Activated T-cell treated with anti-CD3 and anti-CD28 coated beads, Interleukin-2, amount 50 U/mL, for 1 hour (primary cell): ENCODE measurements at regions not wholly inside any gene's neighbourhood (a gene's known extent, or its start where the extent isn't known, plus 50 kb on each side); places are given as distances from the start of the nearest gene placed in this dataset.

Experiments used
- DNase-seq: peaks from one replicate; pipeline ENCODE4 v3.0.0-alpha.2; 2020

- no peak for DNase-seq
Observed at GRCh38 chr7:130897515-130898419, 163.8 kb upstream of the KLF14 start.

DNA sequence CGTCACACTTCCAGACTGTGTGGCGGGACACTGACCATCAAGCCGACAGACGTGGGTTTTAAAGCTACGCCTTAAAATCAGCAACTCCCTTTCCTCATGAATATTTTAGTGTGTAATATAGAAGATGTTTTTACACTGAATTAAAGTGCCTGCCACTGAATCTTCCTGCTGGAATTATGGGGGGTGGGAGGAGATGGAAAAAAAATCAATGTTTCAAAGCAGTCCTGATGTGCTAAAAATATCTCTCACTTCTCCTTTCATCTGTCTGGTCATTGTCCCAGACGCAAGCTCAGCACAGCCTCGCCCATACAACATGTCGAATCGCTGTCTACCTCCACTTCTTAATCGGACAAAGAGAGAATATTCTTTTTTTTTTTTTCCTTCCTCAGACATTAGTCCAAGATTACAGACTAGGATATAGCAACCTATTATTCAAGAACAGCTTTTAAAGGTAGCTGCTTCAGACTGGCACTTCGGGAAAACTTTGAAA is 165.1 kb upstream of the KLF14 start:
- DNase-seq = no peak

DNA sequence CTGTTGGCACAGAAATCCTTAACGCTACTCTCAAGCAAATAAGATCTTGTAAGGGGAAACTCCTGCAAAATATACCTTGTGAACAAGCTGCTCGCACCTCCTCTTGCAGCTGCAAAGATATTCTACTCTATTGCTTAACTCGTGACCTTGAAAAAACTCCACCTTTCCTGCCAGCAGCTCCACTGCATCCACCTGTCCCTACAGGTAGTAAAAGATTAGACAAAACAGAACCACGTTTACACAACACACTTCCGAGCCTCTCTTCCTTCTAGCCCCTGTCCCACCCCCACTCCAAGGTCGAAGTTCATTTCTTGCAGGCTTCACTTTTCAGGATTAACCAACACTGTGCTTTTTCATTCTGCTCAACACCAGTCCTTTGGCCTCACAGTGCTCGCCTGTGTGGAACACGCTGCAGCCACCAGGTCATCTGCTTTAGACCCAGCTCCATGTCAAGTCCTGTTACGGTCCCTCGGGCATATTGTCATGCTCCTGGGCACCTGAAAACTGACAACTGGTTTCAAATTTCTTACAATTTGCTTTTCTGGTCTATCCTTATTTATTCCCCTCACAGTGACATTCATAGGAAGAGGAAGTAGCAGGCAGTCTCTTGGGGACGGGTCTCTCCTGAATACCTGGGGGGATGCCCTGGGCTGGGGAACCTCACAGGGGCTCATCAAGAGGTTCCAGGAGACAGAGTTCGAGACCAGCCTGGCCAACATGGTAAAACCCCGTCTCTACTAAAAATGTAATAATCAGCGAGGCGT is 165.8 kb upstream of the KLF14 start:
- DNase-seq = no peak

- DNase-seq = no peak
Observed at GRCh38 chr7:130900471-130901076, 166.6 kb upstream of the KLF14 start.

DNA sequence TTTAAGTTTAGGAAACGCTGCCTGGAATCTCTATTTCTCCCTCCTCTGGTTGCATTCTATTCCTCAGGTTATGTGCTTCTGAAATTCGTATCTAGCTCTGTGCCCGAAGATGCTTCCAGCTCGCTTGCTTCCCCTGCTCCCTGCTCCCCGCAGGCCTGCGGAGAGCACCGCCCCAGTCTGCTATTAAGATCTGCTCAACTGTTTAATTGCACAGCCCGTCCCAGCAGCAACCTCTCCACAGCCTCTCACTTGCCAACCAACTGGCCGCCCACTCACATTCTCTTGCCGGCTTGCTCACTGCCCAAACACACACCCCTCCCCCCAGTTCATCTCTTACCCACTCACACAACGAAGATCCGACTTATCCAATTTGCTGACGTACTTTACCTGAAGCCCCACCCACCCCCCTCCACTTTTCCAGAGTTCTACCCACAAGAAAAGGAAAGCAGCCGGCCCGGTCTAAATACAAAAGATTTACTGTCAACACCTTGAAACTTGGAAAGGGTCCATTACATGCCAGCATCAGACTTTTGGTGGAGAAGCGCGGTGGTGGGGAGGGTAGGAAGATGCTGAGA is 167.3 kb upstream of the KLF14 start:
- no peak for DNase-seq

DNA sequence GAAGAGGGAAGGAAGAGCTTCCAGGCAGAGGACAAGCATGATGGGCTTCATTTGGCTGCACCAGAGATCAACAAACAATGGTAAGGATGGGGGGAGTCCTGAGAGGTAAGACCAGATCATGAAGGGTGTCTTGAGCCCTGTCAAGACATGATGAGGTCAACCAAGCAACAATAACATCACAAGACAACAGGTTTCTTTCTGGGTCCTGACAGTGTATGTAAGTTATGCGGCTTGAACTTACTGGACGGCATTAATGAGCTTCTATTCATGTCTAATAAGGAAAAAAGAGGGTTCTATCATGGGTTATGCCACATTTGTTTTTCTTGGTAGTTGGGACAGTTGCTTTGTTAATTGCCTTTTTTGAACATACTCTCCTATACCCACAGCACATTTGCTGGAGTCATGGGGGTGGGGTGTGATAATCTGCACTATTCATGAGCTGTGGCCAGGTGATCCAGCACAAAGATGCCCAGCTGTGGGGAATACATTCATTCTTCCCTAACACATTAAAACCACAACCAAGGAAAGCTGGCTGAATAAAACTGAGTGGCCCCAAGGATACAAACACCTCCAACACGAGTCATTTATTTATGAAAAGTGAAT is 168.8 kb upstream of the KLF14 start:
- DNase-seq = no peak

- DNase-seq = no peak
Observed at GRCh38 chr7:130903358-130903974, 169.5 kb upstream of the KLF14 start.

DNA sequence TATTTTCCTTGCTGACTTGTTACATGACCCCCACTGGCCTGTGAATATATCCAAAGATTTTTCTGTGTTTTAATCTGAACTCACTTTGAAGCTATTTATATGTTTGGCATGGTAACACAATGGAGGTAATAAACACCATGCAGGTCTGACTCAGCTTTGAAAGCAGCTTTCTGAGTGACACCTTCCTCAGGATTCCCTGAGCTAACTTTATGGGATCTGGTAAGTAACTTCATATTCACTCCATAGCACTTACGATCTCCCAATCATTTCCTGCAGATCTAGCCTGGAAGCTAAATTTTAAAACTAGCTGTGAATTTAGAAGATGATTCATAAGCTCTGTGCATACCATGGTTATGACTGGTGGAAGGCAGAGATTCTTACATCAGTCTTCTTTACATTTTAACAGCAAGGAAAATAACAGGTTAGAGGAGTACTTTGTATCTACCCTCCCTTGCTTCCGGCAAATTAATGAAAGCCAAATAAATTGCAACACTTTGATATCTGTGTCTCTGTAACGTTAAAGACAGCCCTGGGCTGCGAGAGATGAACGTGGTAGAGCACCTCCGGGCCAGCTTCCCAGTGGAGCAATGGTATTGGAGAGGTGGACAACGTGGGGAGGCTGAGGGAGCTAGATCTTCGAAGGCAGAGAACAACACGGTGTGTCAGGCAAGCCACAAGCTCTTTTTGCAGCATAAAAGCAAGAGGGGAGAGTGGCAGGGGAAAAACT is 170.2 kb upstream of the KLF14 start:
- DNase-seq = no peak

GRCh38 chr7:130904792-130905191 is 170.8 kb upstream of the KLF14 start:
- no peak for DNase-seq

DNA sequence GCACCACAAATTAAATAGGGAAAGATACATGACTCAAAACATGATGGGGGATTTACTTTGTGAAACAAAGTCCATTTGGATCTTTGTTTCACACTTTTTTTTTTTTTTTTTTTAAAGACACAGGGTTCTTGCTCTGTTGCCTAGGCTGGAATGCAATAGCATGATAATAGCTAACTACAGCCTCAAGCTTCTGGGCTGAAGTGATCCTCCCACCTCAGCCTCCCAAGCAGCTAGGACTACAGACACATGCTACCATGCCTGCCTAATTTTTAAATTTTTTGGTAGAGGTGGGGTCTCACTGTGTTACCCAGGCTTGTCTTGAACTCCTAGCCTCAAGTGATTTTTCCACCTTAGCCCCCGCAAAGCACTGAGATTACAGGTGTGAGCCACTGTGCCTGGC is 172.6 kb upstream of the KLF14 start:
- no peak for DNase-seq

DNA sequence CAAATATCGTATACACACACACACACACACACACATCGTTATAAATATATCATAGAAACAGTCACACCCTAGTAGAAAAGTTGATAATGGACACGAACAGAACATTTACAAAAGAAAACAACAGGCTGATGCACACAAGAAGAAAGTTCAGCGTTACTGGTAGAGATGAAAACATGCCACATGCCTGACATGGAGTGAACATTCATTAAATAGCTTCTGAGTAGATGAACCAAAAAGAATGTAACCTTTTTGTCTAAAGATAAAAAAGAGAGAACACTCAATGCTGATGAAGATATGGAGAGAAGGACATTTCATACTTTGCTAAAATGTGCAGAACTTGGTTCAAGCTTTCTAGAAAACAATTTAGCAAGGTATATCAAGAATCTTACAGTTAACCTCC is 173.4 kb upstream of the KLF14 start:
- DNase-seq = no peak

DNA sequence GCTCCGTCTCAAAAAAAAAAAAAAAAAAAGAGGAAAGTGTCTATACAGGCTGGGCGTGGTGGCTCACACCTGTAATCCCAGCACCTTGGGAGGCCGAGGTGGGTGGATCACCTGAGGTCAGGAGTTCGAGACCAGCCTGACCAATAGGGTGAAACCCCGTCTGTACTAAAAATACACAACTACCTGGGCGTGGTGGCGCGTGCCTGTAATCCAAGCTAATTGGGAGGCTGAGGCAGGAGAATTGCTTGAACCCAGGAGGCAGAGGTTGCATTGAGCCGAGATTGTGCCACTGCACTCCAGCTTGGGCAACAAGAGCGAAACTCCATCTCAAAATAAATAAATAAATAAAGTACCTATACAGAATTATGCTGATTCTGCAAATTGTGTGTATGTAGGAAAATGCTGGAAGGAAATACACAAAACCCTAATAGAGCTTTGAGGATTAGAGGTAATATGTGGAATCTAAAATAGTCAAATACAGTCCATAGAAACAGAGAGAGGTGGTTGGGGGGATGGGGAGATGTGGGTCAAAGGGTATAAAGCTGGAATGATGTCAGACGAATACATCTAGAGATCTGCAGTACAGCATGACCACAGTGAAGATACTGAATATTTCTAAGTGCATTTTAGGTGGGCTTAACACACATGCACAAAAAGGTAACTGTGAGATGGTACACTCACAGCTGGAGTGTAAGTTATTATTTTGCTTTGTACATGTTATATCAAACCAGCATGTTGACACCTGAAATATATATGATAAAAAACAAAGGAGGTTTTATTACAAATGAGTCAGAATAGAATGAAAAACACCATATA is 174.5 kb upstream of the KLF14 start:
- no peak for DNase-seq

DNA sequence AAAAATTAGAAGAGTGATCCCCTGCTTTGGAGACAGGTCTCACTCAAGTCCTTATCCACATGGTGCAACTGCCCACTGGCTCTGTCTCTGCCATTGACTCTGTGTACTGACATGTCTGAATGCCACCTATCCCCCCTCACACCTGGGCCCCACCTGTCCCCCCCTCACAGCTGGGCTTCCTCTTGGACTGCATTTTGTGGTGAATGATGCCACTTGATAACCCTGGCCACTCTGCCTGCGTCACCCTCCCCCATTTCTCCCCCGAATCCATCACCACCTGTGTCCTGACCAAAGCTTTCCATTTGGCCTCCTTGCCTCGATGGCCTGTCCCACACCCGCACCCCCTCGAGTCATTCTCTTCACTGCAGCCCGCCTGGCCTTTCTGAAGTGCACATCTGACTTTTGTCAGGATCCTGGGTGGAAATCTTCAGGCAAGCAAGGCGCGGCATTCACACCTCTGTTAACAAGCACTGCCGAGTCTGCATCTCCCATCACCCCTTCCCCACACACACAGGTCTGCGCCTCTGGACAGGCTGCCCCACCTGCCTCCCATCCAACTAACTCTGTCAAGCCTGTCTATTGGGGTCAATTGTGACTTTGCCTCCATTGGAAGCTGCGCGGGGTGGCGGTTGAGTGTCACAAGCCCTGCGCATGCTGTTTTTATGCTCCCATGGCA is 175.3 kb upstream of the KLF14 start:
- DNase-seq = no peak

- DNase-seq = no peak
Observed at GRCh38 chr7:130909881-130910672, 176.1 kb upstream of the KLF14 start.

- no peak for DNase-seq
Observed at GRCh38 chr7:130910949-130911944, 177.2 kb upstream of the KLF14 start.

DNA sequence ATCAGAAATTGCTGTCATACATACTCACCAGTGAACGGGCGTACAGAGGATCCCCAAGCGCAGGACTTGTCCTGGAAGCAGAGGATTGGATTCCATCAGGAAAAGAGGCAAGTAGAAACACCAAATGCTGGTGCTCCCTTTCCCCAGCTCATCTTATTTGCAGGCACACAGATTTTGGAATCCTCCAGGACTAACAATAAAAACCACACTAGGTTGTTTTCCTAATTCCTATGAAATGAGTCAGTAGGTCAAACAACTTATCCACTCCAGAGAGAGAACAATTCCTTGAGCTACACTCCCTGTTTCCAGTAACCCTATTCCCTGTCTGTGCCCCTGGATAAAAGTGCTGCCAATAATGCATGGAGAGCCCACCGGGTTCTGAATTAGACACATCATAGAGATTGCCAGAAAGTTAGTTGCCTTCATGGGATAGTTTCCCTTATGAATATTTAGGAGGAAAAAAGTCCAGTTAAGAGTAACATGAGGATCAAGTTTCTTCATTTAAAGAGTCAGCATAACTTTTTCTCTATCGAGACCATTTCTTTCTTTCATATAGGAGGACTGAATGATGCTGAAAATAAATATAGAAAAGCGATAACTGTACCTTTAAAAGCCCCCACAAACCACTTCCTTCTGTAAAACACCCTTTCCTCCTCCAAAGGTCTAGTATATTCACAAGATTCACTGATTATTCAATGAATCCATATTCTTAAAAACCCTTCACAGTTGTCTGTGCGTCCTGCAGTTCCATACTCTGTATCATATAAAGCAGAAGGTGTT is 178.3 kb upstream of the KLF14 start:
- no peak for DNase-seq
